GM10266 (cell line): ENCODE measurements at regions not wholly inside any gene's neighbourhood (a gene's known extent, or its start where the extent isn't known, plus 50 kb on each side); places are given as distances from the start of the nearest gene placed in this dataset.

Experiments
- DNase-seq: peaks from one replicate; pipeline ENCODE4 v3.0.0; 2012; ENCODE audit errors: extremely low spot score
- TF ChIP-seq, protein P1 (sequence below): IDR thresholded peaks from 2 replicates; pipeline ENCODE4 v1.5.1; 2012; ENCODE audit warnings: mild to moderate bottlenecking, low read depth; ENCODE audit not compliant: control insufficient read depth, insufficient read depth; ENCODE audit errors: missing control alignments

GRCh38 chr16:73396556-73396955, 348.6 kb upstream of the ZFHX3 start:
- DNase-seq = no peak
- TF ChIP-seq, protein P1, sequence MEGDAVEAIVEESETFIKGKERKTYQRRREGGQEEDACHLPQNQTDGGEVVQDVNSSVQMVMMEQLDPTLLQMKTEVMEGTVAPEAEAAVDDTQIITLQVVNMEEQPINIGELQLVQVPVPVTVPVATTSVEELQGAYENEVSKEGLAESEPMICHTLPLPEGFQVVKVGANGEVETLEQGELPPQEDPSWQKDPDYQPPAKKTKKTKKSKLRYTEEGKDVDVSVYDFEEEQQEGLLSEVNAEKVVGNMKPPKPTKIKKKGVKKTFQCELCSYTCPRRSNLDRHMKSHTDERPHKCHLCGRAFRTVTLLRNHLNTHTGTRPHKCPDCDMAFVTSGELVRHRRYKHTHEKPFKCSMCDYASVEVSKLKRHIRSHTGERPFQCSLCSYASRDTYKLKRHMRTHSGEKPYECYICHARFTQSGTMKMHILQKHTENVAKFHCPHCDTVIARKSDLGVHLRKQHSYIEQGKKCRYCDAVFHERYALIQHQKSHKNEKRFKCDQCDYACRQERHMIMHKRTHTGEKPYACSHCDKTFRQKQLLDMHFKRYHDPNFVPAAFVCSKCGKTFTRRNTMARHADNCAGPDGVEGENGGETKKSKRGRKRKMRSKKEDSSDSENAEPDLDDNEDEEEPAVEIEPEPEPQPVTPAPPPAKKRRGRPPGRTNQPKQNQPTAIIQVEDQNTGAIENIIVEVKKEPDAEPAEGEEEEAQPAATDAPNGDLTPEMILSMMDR = no peak

- TF ChIP-seq, protein P1 = no peak
These were observed 343.0 kb upstream of the ZFHX3 start for GRCh38 chr16:73390936-73391335.

GRCh38 chr16:73390491-73390890, 342.6 kb upstream of the ZFHX3 start:
- no peak for DNase-seq
- TF ChIP-seq, protein P1 = no peak

More at GRCh38 chr16:73390936-73391335, 343.0 kb upstream of the ZFHX3 start:
- DNase-seq = no peak

DNA sequence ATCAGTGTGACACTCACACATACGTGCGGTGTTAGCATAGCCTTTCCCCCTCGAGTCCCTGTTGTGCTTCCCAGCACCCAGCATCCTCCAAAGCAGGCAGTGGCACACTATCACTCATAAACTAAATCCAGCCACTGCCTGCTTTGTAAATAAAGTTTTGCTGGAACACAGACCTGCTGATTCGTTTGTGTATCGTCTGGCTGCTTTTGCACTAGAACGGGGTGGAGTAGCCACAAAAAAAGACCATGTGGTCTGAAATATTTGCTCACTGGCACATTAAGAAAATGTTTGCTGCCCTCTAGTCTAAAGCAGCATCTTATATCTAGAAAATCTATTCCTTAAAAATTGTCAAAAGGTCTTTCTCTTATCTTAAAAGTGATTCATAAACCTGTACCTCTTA, 341.2 kb upstream of the ZFHX3 start:
- TF ChIP-seq, protein P1 = no peak
- no peak for DNase-seq

GRCh38 chr16:73387979-73388378, 340.1 kb upstream of the ZFHX3 start:
- TF ChIP-seq, protein P1 = no peak
- no peak for DNase-seq

DNA sequence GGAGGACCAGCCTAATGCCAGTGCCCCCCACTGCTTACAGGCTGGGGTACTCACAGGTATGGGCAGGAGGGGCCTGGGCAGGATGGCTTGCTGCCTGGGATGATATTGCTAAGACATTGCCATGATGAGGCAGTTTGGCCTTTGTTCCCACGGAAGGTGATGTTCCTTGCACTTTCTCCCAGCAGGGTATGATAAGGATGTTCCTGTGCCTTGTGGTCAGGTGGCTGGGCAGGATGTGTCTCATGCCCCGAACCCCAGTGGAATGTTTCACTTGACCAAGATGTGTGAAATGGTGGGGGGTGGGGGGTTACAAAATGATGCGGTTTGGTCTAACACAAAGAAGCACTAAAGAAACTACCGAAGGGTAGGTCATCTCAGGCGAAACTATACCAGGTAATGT, 337.8 kb upstream of the ZFHX3 start:
- DNase-seq = no peak

DNA sequence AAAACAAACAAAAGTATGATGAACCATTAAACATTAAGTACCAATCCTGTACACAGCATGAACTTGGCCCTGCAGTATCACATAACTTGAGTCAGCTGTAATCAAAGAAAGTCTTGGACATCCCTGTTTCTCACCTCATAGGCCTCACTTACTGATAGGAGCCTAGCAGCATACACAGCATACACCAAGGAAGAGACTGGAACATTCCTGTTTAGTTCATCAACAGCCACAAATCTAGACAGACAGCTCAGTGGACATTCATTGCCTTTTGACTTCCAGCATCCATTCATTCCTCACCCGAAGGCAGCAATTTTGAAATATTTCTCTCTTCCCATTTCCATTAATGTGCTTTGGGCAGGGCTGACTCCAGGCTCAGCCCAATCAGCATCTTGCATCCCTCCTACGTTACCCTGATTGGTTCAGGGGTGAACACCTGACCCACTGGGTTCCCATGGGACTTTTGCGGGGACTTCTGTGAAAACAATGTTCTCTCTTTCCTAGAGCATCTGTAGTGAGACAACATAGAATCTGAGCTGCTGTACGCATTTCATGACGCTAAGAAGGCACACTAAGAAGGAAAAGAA, 336.7 kb upstream of the ZFHX3 start:
- no peak for DNase-seq
- TF ChIP-seq, protein P1 = no peak

More for the DNA sequence above, 337.8 kb upstream of the ZFHX3 start:
- TF ChIP-seq, protein P1 = no peak
